ENCODE measurements at regions not wholly inside any gene's neighbourhood (a gene's known extent, or its start where the extent isn't known, plus 50 kb on each side); places are given as distances from the start of the nearest gene placed in this dataset.
A peak's percentile ranks its signal among the peaks of the same experiment; 100 is the strongest.

DNA sequence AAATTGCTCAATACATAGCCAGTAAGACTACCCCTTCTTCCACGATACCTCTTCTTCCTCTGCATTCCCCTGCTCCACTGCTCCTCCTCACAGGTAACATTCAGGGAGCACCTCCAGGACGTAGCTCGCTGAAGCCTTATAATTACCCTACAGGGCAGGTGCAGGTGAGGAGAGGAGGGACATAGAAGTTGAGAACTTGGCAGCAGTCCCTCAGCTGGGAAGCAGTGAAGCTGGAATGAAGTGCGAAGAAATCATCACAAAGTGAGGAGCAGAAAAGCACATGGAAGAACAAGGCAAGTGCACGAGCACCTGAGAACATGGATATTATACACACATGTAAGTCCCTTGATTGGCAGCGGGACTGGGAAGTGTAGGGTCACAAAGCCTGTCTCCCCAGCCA lies 118.2 kb downstream of the HSD17B3 start:
- DNase-seq = no peak

DNA sequence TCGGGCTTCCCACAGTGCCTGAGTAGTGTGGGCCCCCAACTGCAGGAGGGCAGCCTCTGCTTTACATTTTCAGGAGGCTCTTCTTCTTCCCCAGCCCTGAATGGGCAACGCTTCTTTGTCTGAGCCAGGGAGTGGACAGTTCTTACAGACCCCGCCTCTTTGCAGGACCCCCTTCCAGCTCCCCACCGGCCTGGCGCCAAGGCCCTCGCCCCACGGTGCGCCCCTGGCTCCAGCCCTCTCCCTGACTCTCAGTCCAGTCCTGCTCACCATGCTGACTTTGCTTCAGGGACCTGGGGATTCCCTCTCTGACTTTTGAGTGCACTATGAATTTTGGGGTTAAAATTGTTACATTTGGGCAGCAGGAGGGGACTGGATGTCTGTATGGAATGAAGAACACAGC lies 123.8 kb downstream of the HSD17B3 start:
- no peak for DNase-seq

DNA sequence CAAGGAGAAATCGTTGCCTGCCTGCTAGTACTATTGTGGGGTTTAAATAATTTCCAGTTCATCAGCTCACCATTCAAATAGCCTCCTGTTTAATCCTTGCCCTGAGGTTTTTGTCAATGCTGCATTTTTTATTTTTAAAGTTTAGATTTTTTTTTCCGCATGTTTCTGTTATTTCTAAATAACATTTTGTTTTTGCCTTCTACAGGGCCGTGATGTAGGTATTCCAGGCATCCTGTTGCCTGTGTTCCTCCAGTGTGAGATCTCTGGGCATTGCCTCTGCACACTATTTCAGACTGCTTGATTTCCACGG lies 124.3 kb downstream of the HSD17B3 start:
- DNase-seq = no peak

DNA sequence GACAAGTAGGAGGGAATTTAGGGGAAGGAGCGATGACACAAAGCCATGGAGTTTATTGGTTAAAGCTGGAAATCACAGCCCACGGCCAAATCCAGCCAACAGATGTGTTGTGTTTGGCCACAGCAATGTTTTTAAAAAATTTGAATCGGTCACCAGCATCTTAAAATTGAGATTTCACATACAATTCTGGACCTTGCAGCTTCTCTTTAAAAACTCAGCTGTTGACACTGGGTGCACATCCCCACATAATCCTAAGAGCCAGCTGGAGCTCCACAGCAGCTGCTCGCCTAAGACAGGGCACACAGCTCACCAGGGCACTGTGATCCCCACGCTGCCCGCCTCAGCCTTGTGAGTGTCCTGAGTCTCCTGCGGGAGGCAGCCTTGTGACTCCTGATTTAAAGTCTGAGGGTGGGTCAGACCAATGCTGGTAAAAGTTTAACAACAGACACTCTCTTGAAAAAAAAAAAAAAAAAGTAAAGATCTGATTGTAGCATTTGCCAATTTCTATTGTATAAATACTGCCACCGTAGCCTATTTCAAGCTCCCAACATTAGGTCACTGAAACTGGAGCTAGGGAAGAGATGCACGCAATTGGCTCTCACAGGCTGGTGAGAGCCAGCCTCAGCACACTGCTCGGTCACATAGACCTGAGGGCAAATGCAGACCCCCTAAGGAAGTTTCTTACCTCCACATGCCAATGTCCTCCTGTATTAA lies 124.8 kb downstream of the HSD17B3 start:
- DNase-seq = peak; percentile 2

DNA sequence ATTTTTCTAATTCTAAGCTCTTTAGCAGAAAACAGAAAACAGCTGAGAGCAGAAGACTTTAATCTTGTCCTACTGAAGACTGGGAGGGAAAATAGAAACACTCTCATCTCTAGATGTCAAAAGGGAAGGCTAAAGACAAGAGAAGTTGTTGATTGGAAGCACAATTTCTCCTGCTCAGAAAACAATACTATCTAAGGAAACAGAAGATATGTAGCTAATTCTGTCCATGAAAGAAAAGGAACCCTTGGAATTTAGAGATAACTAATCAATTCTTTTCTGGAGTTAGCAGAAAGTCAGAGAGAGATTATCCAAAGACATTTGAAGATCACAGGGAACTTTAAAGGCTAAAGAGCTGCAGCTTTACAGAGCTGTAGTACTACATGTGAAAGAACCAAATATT lies 126.2 kb downstream of the HSD17B3 start:
- no peak for DNase-seq

DNA sequence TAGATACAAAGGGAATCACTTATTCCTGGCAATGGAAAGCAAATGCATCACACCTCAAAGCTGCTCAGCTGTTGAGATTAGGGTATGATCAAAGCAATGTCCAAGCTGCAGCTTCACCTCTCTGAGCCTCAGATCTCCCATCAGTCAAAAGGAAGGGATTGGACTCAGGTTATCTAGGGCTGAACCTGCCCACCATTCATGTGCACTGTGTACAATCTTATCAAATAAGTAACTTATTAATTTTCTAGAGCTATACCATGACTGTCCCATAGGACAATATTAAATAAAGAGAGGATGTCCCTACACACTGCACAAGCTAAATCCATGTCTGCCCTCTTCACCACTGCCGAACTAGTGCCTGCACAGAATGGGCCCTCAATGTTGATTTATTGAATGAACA lies 127.0 kb downstream of the HSD17B3 start:
- DNase-seq = no peak

DNA sequence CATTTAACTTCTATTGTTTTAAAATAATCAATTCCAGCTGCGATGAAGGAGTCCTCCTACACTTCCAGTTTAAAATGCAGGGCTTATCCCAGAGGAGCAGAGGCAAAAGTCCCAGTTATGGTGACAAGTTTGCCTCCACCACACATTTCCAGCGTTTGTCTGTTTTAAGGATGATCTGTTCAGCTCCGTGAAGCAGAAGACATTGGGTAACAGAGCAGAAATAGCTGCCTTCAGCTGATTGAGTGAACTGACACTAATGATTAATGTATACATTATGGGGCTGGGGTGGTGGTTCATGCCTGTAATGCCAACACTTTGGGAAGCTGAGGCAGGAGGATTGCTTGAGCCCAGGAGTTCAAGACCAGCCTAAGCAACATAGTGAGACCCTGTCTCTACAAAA lies 127.6 kb downstream of the HSD17B3 start:
- peak; percentile 12 for DNase-seq

DNA sequence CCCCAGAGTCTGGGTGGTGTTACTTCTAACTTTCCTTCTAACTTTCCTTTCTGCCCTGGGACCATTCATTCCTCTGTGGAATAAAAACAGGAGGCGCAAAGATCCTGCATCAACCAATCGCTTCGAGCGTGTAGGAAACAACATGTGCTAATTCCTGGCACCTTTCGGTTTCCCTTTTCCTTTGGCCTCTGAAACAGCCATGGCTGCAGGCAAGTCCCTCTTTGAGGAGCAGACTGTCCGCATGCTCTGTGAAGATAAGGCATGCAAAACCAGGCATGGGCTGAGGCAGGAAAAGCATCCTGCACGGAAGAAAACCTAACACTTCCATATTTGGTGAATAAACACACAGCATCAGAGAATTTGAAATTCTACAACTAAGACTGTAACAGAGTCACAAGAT lies 128.3 kb downstream of the HSD17B3 start:
- DNase-seq = no peak

DNA sequence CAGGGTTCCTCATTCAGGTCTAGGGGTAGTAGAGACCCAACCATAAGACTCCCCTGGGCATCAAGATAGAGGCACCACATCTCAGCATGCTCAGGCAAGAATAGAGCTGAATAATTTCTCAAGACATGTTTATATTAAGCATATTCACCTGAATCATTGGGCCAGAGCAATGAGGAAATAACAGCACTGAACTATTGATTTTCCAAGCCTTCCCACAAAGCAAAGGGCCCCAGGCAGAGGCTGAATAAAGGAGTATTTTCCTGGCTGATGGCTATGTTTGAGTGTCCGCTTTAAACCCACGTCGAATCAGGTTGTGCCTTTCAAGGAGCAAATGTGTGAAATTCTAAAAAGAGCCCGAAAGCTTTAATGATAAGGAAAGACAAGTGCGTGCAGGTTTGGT lies 129.2 kb downstream of the HSD17B3 start:
- DNase-seq = no peak

DNA sequence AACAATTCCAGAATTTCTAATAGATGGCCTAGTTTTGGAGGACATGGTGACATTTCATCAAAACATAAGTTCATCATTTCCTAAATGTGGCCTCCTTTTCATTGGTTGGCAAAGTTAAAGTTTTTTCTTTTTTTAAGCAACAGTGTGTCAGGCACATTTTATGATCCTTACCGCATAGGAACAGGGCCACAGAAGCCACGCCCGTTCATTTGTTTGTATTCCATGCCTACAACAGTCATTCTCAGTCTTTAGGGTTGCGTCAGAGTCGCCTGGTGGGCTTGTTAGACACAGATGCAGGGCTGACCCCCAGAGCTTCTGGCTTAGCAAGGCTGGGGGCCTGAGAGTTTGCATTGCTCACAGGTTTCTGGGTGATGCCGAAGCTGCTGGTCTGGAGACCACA lies 130.2 kb downstream of the HSD17B3 start:
- no peak for DNase-seq

DNA sequence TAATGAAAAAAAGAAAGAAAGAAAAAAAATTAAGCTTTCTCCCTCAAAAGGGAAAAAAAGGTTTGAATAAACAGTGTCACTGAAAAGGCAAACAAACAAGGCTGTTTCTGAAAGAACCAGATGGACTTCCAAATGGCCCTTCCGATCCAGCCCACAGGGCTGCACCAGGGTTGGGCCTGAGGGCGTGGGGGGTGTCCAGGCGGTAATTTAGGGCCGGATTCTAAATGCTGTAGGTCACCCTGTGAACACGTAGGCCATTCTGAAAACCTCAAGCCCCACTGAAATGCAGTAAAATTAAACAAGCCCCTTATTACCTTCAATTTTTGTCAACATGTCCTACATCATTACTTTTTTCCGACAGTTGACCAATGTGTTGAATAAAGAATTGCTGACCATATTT lies 132.1 kb downstream of the HSD17B3 start:
- no peak for DNase-seq

DNA sequence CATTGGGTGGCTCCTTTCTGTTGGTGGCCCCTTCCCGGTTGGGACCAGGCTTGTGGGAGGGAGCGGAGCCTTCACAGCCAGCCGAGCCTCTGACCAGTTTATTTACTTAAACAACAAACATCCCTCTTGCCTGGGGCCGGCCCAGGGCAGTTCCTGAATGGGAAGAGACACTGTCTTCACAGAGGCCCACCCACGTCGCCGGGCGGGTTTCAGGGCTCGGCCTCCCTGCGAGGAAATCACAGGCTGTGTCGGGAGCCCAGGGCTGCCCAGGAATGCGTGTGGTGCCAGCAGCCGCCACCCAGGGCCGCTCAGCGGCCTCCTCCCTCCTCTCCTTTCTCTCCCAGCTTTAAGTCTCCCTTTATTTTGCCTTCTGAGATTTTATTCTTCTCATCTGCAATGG lies 132.5 kb downstream of the HSD17B3 start:
- DNase-seq = no peak

DNA sequence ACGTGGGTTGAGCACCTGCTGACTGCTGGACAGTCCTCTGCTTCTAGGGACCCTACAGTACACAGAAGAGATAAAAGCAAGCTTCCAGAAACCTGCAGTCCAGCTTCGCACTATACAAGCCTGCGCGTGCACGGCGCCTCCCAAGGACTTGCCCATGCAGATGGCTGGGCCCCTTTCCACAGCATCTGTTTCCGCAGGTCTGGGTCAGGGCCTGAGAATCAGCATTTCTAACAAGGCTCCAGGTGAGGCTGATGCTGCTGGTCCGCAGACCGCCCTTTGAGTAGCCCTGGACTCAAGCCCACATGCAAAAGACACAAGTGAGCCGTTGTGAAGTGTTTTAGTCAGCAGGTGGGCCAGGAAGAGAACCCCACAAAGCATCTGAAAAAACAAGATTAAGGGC lies 133.1 kb downstream of the HSD17B3 start:
- DNase-seq = no peak

DNA sequence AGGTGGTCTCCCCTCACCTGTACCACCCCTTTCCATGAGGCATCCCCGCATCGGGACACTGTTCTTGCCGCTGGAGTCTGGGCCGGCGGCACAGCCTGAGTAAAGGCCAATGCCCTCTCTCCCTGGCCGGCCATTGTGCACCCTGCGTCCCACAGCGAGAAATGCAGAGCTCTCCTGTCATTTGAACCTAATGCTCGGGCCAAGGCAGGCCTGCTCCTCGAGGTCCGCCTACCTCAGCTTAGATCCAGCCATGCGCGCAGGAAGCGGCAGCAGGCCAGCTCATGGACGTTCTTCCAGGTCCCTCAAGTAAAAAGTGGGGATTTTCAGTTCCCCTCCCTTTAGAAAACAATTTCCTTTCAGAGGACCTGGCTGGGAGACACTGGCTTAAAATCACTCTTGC lies 135.0 kb downstream of the HSD17B3 start:
- no peak for DNase-seq

DNA sequence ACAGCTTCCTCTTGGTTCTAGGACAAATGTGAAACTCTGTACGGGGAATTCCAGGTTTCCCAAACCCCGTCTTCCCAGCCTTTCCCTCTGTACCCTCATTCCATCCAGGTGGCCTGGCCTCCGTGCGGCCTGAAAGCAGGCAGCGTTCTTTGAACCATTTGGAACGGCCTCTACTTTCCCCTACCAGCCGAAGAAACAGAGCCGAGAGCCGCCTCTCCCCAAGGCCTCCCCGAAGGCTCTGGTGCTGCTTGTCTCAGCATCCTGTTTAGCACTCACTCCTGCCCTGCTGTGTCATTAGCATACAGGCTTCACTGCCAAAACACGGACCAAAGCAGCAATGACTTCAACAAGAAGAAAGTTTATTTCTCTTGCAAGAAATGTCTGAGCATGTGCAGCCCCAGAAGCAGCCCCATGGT lies 137.7 kb downstream of the HSD17B3 start:
- DNase-seq = no peak

DNA sequence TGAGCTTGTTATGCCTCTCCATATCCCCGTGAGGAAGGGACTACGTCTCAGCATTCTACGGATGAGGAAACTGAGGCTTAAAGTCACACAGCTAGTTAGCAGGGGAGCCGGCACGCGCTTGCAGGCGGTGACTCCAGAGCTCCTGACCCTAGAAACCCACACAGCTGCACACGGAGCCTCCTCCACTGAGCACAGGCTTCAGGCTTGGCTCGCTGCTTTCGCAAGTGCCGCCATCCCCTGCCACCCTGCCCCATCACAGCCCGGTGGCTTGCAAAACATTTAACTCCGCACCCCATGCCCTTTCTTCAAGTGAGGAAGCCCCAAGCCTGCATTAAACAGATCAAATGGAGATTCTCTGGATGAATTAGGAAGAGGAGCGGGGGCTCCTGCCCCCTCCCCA lies 138.3 kb downstream of the HSD17B3 start:
- DNase-seq = no peak

DNA sequence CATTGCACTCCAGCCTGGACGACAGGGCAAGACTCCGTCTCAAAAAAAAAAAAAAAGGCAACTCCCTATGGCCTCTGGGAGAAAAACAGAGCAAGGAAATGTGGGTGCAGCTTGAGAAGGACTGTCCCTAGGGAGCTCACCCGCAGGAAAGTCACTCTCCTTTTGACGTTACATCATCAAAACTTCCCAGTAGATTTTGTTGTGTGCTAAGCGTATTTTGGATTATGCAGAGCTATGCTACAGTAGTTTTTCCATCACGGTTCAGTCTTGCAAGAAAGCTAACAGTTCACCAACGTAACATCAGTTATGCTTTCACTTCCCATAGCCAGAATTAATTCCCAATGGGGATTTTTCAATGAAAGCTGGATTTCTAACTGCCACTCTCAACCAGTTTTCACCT lies 138.8 kb downstream of the HSD17B3 start:
- DNase-seq = no peak

DNA sequence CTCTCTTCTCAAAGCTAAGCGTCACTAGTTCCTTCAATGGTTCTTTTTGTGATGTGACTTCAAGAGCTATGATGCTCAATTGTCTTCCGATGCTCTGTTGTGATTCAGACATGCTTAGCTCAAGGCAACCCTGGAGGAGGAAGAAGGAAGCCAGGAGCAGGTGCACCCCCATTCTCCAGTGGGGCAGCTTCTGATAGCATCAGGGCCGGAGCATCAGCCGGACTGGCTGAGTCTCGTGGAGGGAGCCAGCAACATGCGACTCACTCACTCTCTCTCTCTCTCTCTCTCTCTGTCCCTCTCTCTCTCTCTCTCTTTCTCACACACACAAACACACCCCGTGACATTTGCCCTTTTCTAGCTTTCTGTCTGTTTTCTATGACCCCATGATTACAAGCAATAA lies 140.2 kb downstream of the HSD17B3 start:
- no peak for DNase-seq

DNA sequence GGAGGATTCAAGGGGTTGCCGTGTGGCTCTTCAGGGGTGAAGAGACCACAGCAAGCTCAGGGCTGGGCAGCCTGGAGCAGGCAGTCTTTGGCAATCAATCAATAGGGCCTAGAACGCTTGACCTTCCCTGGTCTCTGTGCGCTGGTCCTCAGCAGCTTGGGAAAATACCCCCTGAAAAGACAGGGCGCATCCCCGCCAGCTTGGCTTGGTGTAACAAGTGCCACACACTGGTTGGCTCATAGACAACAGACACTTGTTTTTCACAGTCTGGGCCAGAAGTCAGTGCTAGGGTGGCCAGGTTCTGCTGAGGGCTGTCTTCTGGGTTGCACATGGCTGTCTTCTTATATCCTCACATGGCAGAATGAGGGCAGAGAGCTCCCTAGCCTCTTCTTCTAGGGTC lies 141.1 kb downstream of the HSD17B3 start:
- no peak for DNase-seq

DNA sequence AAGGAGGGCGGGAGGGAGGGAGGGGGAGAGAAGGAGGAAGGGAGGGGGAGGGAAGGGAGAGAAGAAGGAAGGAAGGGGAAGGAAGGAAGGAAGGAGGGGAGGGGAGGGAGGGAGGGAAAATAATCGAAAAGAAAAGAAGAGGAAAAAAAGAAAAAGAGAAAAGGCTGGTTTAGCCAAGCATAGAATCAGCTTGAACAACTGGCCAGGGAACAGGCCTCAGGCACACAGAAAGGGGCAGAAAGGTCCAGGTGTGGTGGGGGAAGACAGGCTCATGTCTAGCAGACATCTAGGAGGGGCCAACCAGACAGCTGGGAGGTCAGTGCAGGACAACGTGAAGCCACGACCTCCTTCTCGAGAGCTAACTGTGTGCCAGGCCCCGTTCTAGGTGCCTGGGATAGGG lies 141.8 kb downstream of the HSD17B3 start:
- DNase-seq = no peak

DNA sequence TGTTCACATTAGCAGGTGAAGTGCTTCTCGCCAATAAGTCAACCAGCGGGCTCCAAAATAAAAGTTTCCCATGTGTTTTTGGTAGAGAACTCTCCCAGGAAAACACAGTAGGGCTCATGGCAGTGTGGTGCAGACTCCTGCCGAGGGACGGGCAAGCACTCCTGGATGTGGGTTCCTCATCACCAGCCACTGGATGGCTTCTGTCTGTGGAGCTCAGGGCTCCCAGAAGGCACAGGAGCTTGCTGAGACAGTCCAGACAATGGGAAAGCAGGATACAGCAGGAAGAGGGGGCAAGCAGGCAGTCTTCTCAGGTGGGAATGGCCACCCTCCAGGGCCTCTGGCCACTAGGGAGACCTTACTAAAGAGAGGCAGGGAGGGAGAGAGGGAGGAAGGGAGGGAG lies 142.4 kb downstream of the HSD17B3 start:
- no peak for DNase-seq

DNA sequence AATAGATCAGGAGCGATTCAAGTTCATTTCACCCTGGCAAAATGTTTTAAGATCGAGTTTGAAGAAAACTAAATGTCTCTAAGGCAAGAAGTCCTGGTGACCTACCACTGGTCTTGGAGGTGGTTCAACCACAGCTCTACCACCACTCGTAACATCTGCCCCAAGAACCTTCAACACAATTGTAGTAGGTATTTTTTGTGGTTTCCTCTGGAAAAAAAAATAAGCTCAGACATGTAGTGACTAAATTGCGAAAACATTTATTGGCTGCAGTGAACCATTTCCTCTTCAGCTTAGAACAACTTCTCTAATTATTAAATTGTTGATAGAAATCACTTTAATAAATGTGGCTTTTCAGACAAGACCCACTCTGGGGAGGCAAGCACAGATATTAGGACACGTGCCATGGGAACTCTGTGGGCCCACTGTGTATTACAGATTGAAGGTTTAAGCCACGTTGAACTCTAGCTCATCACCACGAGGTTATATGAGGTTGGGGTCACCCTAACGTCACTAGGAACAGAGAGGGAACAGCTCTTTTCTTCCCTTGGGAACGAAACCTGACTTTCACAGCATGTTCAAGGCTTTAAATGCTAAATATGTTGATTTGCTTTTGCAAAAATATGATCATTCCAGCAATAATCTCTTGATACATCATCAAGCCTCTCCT lies 142.9 kb downstream of the HSD17B3 start:
- no peak for DNase-seq

DNA sequence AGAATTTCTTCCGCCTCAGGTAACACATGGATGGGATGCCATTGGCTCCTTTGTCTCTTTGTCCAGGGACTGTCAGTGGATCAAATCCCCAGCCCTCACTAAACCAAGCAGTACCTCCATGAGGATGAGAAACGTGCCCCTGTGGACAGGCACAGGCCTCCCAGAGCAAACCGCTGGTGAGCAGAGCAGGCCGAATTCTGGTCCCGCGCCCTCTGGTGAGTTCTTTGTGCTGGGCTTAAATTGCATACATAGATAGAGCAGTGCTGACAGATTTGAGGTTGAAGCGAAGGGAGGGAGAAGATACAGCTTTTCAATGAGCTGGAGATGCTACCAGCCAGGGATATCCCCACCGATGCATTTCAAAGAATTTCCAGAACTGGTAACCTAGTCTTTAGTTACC lies 143.8 kb downstream of the HSD17B3 start:
- no peak for DNase-seq

DNA sequence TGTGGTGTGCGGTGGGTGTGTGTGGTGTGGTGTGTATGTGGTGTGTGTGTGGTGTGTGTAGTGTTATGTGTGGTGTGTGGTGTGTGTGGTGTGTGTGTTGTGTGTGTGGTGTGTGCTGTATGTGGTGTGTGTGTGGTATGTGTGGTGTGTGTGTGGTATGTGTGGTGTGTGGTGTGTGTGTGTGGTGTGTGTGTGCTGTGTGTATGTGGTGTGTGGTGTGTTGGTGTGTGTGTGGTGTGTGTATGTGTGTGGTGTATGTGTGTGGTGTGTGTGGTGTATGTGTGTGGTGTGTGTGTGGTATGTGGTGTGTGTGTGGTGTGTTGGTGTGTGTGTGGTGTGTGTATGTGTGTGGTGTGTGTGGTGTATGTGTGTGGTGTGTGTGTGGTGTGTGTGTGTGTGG lies 144.3 kb downstream of the HSD17B3 start:
- no peak for DNase-seq

Measured in NCI-H1694 treated with DMSO at 0.1 percent for 48 hours (cell line).